B cell (primary cell): ENCODE measurements at regions not wholly inside any gene's neighbourhood (a gene's known extent, or its start where the extent isn't known, plus 50 kb on each side); places are given as distances from the start of the nearest gene placed in this dataset.

ENCODE experiments used
- ATAC-seq: fragments of 200-7000 bp; cut with Tn5 transposase; one replicate; pipeline ENCODE4 v1.10.0; 2021; ENCODE audit warnings: low read depth, mild to moderate bottlenecking, moderate number of reproducible peaks, moderate library complexity
- CTCF ChIA-PET: fragments of 350-600 bp; sonication (Branson Sonifier 250); formaldehyde crosslinking; loops from one replicate; lab custom pipeline; 2021; ENCODE audit warnings: antibody characterized with exemption, inconsistent platforms; lab: Charles Lee
- POLR2A ChIA-PET: fragments of 350-600 bp; sonication (Branson Sonifier 250); formaldehyde crosslinking; loops from one replicate; lab custom pipeline; 2021; ENCODE audit warnings: antibody characterized with exemption; lab: Charles Lee
- DNase-seq: peaks from one replicate; pipeline ENCODE4 v3.0.0; 2013
- H2AFZ ChIP-seq: 2 replicates; pipeline ENCODE4 v1.6.1; 2012; ENCODE audit warnings: mild to moderate bottlenecking, low read depth, low read length; ENCODE audit not compliant: insufficient read depth, poor library complexity, severe bottlenecking
- H3K27ac ChIP-seq, 2 donors: 1 replicate in 1 of 2; 2 replicates in 1 of 2; pipeline ENCODE4 v1.5.1; 2012 to 2013; ENCODE audit warnings: low read length in 2 of 2, mild to moderate bottlenecking in 2 of 2, moderate library complexity in 1 of 2
- H3K27me3 ChIP-seq, 4 experiments: fragments of 200-600 bp in 1 of 4; sonication (generic) in 1 of 4; replicated peaks in 1 of 4; 1 replicate in 2 of 4; 2 replicates in 2 of 4; pipeline versions ENCODE4 v1.6.1 to v1.7.0; 2013 to 2016; ENCODE audit warnings: low read length in 3 of 4, mild to moderate bottlenecking in 2 of 4, mixed read lengths in 1 of 4, moderate library complexity in 1 of 4; ENCODE audit not compliant: insufficient read depth in 4 of 4, control insufficient read depth in 3 of 4; ENCODE audit errors: control extremely low read depth in 1 of 4
- H3K36me3 ChIP-seq, 2 experiments: replicated peaks in 1 of 2; 1 replicate in 1 of 2; 2 replicates in 1 of 2; pipeline versions ENCODE4 v1.6.1 to v1.7.1; 2013; ENCODE audit warnings: low read length in 1 of 2; ENCODE audit not compliant: insufficient read depth in 2 of 2, control insufficient read depth in 1 of 2; ENCODE audit errors: control extremely low read depth in 1 of 2, extremely low read depth in 1 of 2
- H3K4me1 ChIP-seq, 2 donors: fragments of 200-600 bp in 1 of 2; sonication (generic) in 1 of 2; 1 replicate in 1 of 2; 2 replicates in 1 of 2; pipeline versions ENCODE4 v1.5.1 to v1.6.1; 2013 to 2017; ENCODE audit warnings: low read length in 2 of 2; ENCODE audit not compliant: control insufficient read depth in 2 of 2, insufficient read depth in 2 of 2
- H3K4me2 ChIP-seq: replicated peaks from 2 replicates; pipeline ENCODE3; 2012; ENCODE audit warnings: mild to moderate bottlenecking, low read depth, low read length; ENCODE audit not compliant: poor library complexity, severe bottlenecking
- H3K4me3 ChIP-seq, 5 experiments: fragments of 200-600 bp in 1 of 5; sonication (generic) in 1 of 5; 1 replicate in 3 of 5; 2 replicates in 2 of 5; pipeline versions ENCODE4 v1.5.1 to v1.7.0; 2011 to 2016; ENCODE audit warnings: low read length in 4 of 5, mild to moderate bottlenecking in 4 of 5, low read depth in 2 of 5, control low read depth in 1 of 5, moderate library complexity in 1 of 5; ENCODE audit not compliant: insufficient read depth in 1 of 5; ENCODE audit errors: control extremely low read depth in 1 of 5, extremely low read depth in 1 of 5
- H3K79me2 ChIP-seq: fragments of 200-600 bp; sonication (generic); one replicate; pipeline ENCODE4 v1.6.0; 2016; ENCODE audit warnings: low read length; ENCODE audit not compliant: control insufficient read depth, insufficient read depth
- H3K9ac ChIP-seq: fragments of 200-600 bp; sonication (generic); 2 replicates; pipeline ENCODE4 v1.6.1; 2017; ENCODE audit warnings: mild to moderate bottlenecking, low read length, moderate library complexity
- H3K9me3 ChIP-seq, 3 donors: one replicate each; pipeline versions ENCODE4 v1.6.1 to v1.7.1; 2013; ENCODE audit warnings: low read length in 2 of 3; ENCODE audit not compliant: control insufficient read depth in 2 of 3, insufficient read depth in 1 of 3; ENCODE audit errors: control extremely low read depth in 1 of 3
- H4K20me1 ChIP-seq: 2 replicates; pipeline ENCODE4 v1.6.0; 2012; ENCODE audit warnings: mild to moderate bottlenecking, low read length; ENCODE audit not compliant: insufficient read depth, control insufficient read depth, poor library complexity, severe bottlenecking
- H3K27ac Mint-ChIP-seq: one replicate; pipeline ENCODE4 v1.8.0; 2021; ENCODE audit warnings: mixed read lengths
- H3K27me3 Mint-ChIP-seq: one replicate; pipeline ENCODE4 v1.8.0; 2021; ENCODE audit warnings: mixed read lengths
- H3K4me1 Mint-ChIP-seq: one replicate; pipeline ENCODE4 v1.8.0; 2021; ENCODE audit warnings: mixed read lengths
- H3K4me3 Mint-ChIP-seq: one replicate; pipeline ENCODE4 v1.8.0; 2021; ENCODE audit warnings: mixed read lengths
- H3K9me3 Mint-ChIP-seq: one replicate; pipeline ENCODE4 v1.8.0; 2022; ENCODE audit warnings: mixed read lengths; ENCODE audit not compliant: insufficient read depth
- CTCF ChIP-seq: fragments of 200-600 bp; IDR thresholded peaks from one replicate; pipeline ENCODE4 v1.8.0; 2022; ENCODE audit warnings: antibody characterized with exemption, mild to moderate bottlenecking
- EZH2 ChIP-seq: IDR thresholded peaks from 2 replicates; pipeline ENCODE4 v1.6.1; 2012; ENCODE audit warnings: borderline replicate concordance, low read depth, mild to moderate bottlenecking, moderate library complexity, low read length; ENCODE audit not compliant: insufficient read depth, poor library complexity, severe bottlenecking
- WGBS: methylation state at CpG from one replicate; pipeline ENCODE4 v1.1.5; 2013; ENCODE audit warnings: missing lambda C conversion rate; ENCODE audit not compliant: insufficient coverage; 5-methylcytosine and 5-hydroxymethylcytosine counted together
- intact Hi-C: fragments of 100-400 bp; cut with micrococcal nuclease; formaldehyde crosslinking; loops from one replicate; pipeline ENCODE4 v1.10.0; 2022

GRCh38 chr18:64799376-64799775 lies 650.5 kb upstream of the LINC00305 start:
- Histone ChIP-seq H3K9me3 (no peaks in the 10 kb centered on the region), H4K20me1 (no peaks in the 10 kb centered on the region), H2AFZ (no peak overlapping the region), H3K4me3 (no peak overlapping the region), H3K4me1 (no peaks in the 10 kb centered on the region), H3K79me2 (no peaks in the 10 kb centered on the region), H3K36me3 (no peaks in the 10 kb centered on the region), H3K27ac (no peak overlapping the region), H3K27me3 (no peaks in the 10 kb centered on the region), H3K4me2 (no peak overlapping the region), H3K9ac (no peak overlapping the region)
- TF ChIP-seq CTCF (no peak), EZH2 (no peak)
- intact Hi-C loops: no loop called here
- WGBS: 100% methylated on average over 1 of the region's 4 CpGs
- ATAC-seq (no peak), DNase-seq (no peak)
- Mint-ChIP-seq H3K9me3 (no peaks in the 10 kb centered on the region), H3K4me1 (no peaks in the 10 kb centered on the region), H3K27me3 (no peaks in the 10 kb centered on the region), H3K27ac (no peak overlapping the region), H3K4me3 (no peak overlapping the region)
- CTCF ChIA-PET: no interaction called here
- POLR2A ChIA-PET: no interaction called here

DNA sequence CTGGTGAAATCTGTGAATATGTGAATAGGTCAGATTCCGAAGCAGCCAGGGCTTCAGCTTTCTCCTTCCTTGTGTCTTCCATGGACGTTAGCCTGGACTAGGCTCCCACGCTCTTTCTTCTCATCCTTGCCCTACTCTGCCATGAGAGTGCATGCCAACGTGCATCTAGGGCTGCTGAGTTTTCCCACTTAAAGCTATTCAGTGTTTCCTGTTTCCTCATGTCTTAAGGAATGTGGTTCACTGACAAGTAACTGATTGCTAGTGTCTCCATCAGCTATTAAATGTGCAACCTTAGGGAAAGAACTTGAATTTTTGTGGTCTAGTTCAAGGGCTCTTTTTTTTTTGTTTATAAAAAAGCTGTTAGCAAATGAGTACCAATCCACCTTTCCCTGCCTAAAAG lies 642.3 kb upstream of the LINC00305 start:
- H3K9me3 Mint-ChIP-seq: no peaks in the 10 kb centered on the region
- H4K20me1 ChIP-seq: no peaks in the 10 kb centered on the region
- H3K4me3 Mint-ChIP-seq: no peak overlapping the region
- H3K79me2 ChIP-seq: no peaks in the 10 kb centered on the region
- ChIA-PET POLR2A (no interaction called here), CTCF (no interaction called here)
- no peaks in the 10 kb centered on the region for H3K27me3 ChIP-seq
- intact Hi-C loops: no loop called here
- no peak overlapping the region for H3K4me2 ChIP-seq
- DNase-seq (no peak), ATAC-seq (no peak)
- no peak overlapping the region for H3K27ac ChIP-seq
- no peak overlapping the region for H3K27ac Mint-ChIP-seq
- no peaks in the 10 kb centered on the region for H3K36me3 ChIP-seq
- 100% methylated on average over 2 of the region's 4 CpGs for WGBS
- H3K4me3 ChIP-seq: no peak overlapping the region
- H3K4me1 ChIP-seq: no peaks in the 10 kb centered on the region
- no peaks in the 10 kb centered on the region for H3K27me3 Mint-ChIP-seq
- no peaks in the 10 kb centered on the region for H3K4me1 Mint-ChIP-seq
- H3K9me3 ChIP-seq: peaks cover 0 to 1% (median 0%) of the 10 kb centered on the region in 3 donors
- TF ChIP-seq EZH2: no peak
- no peak for TF ChIP-seq CTCF
- H2AFZ ChIP-seq: no peak overlapping the region
- no peak overlapping the region for H3K9ac ChIP-seq
